ENCODE measurements at regions not wholly inside any gene's neighbourhood (a gene's known extent, or its start where the extent isn't known, plus 50 kb on each side); places are given as distances from the start of the nearest gene placed in this dataset.
"Not testable (repeated sequence)": the region's sequence is repeated elsewhere in the genome, so short reads cannot be mapped to it uniquely, and the experiment has no call there.

DNA sequence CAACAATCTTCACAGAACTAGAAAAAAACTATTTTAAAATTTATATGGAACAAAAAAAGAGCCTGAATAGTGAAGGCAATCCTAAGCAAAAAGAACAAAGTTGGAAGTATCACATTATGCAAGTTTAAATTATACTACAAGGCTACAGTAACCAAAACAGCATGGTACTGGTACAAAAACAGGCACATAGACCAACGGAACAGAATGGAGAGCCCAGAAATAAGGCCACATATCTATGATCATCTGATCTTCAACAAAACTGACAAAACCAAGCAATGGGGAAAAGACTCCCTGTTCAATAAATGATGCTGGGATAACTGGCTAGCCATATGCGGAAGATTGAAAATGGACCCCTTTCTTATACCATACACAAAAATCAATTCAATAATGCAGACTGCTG, 74.4 kb upstream of the RTN4 start:
- ATAC-seq; DNase-seq (ENCODE audit: low spot score): not testable (repeated sequence)

DNA sequence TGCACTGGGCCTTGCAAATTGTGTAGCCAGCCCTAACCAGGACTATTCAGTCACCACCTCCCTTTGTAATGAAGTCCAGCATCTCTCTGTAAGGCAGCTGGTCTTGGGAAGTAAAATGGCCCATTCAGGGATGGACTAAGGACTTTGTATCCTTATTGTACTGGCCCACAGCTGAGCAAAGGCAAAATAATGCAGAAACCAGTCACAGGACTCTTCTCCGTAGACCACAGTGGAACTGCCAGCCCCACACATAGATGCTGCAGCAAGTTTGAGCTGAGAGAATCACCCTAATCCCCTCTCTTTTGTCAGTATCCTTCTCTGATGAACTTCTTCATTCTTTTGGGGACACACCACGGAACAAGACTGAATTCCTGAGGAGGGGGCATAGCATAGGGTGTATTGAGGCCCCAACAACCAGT, 73.6 kb upstream of the RTN4 start:
- DNase-seq (ENCODE audit: low spot score): no peak
- no peak for ATAC-seq

DNA sequence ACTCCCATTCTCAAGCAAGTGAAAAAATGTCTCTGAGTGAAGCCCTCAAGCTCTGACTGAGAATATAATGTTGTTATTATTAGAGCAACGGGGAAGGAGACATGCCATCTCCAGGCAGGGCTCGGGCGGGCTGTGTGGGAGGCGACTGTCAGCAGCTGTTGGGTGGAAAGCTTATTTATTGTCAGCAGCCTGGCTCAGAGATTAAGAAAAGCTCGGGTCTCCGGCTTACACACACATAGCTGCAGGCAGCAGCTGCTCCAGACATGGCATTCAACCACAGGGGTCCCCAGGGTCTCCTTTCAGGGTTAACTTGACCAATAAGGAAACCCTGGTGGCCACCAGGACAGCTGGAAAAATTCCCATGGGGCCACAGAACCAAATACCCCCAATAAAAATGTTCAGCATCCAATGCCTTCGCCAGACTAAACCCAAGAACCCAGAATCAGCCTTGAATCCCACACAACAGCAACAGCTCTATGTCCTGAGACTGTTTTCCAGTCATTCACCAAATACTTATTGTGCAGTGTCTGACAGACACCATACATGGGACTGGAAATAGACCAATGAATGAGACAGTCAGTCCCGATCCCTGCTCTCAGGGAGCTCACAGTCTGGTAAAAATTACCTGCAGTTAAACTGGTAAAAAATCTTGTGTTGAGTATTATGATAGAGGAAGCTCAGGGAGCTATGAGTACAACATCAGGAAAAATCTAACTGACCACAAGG, 70.5 kb upstream of the RTN4 start:
- DNase-seq (ENCODE audit: low spot score) (no peak), ATAC-seq (no peak)

DNA sequence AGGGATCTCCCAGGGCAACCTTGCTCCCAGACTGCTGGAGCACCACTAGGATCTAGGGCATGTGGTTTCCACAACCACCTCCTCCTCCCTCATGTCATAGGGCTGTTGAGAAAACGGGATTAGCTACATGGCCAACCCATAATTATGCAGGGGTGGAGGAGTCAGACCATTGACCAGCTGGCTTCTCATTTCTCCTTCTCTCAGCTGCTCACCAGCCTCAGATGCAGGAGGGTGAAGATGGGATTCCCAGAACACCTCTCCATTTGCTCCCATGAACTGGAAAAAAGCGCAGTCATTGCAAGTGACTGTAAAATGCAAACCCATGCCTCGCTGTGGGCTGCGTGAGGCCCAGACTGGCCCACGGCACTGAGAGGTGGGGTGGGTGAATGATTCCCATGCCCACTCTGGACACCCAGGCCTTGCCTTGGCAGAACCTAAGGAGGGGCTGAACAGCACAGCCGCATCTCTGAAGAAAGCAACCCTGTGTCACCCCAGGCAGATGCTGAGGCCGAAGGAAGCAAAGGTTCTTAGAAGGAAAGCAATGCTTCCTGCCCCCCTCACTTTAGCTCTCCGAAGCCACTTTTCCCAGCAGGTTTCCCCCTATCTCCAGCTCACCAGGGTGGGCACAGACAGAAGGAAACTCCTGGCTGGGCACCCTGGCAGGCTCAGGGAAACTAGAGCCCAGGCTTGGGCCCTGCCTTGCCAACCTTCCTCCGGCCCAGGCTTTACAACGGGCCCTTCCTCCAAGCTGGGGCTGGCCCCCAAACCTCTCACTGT, 69.6 kb upstream of the RTN4 start:
- DNase-seq (ENCODE audit: low spot score) (no peak), ATAC-seq (no peak)

DNA sequence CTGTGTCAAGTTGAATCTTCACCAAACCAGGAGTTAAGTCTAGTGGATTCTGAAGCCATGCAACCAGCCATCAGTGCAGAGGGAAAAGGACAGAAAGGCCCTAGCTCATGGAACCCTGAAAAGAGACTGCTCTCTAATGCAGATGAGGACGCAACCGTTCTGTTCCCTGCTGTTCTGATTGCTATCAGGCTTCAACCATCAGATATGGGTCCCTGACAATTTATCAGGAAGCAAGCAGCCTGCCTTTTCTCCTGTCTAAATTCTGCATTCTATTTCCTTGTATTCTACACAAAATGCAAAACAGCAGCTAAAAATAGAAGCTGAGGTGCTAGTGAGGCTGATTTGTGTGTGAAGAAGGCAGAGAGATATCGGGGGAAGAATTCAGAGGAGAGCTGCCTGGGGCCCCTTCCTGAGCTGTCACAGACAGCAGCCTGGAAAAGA, 68.4 kb upstream of the RTN4 start:
- no peak for ATAC-seq
- DNase-seq (ENCODE audit: low spot score): no peak

DNA sequence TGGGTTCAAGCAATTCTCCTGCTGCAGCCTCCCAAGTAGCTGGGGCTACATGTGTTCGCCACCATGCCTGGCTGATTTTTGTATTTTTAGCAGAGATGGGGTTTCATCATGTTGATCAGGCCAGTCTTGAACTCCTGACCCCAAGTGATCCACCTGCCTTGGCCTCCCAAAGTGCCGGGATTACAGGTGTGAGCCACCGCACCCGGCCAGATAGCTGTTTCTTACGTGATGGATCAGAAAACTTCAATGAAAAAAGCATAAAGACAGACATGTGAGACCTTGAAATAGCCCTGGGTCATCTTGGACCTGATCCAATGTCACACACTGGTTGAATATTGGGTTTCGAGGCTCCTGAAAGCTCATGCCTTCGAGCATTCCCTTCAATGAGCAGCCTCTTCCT, 66.7 kb upstream of the RTN4 start:
- DNase-seq (ENCODE audit: low spot score) (no peak), ATAC-seq (no peak)

DNA sequence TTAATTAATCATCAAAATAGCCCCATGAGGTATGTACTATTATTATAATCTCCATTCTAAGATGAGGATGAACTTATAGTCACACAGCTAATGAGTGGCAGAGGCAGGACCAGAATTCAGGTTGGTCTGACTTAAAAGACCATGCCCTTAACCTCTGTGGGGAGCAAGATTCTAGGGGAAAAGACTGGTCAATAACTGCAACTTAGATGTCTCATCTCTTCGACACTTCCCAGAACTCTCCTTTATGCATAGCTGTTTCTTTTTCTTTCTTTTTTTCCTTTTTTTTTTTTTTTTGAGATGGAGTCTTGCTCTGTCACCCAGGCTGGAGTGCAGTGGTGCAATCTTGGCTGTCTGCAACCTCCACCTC, 66.3 kb upstream of the RTN4 start:
- ATAC-seq: no peak
- DNase-seq (ENCODE audit: low spot score): no peak

DNA sequence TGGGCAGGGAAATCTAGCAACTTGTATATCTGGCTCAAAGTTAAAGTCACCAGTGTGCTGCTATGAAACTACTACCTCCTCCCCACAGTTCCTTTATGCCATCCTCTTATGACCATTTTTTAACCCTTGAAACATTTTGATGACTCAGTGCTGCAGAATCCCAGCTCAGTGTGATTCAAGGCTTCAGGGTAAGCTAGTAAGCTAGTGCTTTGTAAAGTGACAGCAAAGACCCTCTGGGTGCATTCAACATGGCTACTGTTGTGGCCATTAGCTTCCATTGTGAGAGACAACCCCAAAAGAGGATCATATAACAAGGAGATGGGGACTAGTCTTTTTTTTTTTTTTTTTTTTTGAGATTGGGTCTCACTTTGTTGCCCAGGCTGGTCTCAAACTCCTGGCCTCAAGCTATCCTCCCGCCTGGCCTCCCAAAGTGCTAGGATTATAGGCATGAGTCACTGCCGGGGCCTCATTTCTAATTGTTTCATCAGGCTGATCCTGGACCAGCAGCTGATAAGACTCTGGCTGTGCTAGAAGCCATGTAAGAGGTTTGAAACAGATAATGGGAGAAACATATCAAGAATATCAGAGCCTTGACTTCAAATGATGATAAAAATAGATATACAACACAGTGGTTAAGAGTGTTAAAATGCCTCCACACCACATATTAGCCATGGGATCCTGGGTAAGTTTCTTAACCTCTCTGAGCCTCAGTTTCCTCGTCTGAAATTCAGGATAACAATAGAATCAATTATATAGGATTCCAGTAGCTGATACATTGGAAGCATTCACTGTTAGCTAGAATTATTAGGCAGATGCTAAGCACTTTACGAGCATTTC, 65.7 kb upstream of the RTN4 start:
- no peak for ATAC-seq

DNA sequence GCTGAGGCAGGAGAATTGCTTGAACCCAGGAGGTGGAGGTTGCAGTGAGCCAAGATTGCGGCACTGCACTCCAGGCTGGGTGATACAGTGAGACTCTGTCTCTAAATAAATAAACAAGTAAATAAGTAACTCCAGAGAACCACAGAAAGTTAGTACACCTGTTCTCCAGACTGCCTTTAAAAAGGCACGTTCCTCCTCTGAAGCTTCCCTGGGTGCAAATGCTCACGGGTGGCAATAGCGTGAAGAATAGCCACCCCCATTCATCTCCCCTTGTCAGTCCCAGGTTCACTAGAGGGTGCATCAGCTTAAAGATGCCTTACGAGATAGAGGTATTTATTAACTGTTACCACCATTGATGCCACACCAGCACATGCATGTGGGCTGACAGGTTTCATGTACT, 64.3 kb upstream of the RTN4 start:
- ATAC-seq: no peak
- no peak for DNase-seq (ENCODE audit: low spot score)

More for the DNA sequence above, 65.7 kb upstream of the RTN4 start:
- no peak for DNase-seq (ENCODE audit: low spot score)

DNA sequence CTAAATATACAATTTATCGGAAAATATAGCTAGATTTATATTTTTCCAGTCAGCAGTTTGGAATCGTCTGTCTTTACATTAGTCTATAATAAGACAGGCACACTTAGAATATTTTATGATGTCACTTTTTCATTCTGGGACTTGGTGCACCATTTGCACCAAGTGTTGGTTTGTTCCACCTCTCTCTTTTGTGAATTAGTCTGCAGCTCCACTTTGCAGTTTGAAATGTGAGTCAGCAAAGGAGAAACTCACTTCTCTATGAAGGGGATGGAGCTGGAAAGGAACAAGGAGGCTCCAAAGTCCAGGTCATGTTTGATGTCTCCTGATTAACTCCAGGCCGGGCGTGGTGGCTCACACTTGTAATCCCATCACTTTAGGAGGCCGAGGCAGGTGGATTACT, 63.8 kb upstream of the RTN4 start:
- ATAC-seq (no peak), DNase-seq (ENCODE audit: low spot score) (no peak)

DNA sequence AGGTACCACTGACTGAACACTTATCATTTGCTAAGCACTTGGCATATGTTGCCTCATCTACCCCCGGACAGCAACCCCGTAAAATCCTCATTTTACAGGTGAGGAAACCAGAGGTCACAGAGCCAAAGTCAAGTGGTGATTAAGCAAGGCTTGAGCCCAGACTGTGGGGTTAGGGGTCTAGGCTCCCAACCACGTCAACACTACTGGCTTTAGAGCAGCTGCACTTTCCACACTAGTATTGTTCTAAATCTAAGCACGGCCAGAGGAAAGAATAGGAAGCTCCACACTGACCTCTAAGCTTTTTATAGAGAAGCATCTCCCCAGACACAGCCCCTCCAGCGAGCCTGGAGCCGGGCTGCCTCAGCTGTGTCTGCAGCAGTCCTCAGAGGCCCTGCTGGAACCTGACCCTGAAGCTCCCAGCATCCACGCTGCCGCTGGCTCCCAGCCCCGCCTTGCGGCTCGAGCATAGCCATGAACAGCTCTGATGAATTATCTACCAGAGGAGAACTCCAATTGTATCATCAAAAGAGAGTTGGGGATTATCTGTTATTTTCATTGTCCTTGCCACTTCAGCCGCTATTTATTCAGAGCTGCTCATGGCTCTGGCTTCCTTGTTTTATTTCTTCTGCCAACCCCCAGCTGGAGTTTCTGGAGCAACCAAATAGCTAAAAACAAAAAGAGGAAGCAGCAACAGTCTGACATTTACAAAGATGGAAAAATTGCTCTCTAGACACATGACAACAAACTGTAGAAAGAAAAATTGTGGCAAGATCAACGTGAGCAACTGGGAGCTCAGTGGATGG, 62.2 kb upstream of the RTN4 start:
- DNase-seq (ENCODE audit: low spot score) (no peak), ATAC-seq (peak; percentile 45)

DNA sequence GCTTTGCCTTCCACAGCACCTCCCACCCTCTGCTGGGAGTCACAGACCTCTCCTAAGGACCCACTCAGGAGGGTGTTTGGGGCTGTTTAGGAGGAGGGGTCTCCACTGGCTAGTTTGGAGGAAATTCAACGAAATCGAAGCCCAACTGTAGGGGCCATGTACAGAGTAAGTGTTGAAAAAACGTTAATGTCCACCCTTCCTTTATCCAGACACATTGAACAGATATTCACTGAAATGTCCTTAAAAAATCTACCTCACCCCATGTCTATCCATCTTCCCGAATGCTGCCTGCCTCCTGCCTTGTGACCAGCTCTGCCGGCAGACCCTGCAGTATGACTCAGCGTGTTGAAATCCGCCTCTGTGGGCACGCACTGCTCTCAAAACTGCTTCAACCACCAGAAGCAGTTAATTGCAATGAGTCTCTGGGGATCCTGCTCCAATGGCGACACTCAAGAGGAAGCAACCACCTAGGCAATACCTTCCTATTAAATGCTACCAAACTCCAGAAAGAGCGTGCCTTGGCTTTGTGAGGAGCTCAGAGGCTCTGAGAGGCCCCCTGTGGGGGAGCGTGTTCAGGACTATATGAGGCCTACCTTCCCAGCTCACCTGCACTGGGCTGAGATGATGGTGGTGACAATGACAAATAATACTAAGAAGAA, 61.4 kb upstream of the RTN4 start:
- ATAC-seq (peak; percentile 31), DNase-seq (ENCODE audit: low spot score) (no peak)

DNA sequence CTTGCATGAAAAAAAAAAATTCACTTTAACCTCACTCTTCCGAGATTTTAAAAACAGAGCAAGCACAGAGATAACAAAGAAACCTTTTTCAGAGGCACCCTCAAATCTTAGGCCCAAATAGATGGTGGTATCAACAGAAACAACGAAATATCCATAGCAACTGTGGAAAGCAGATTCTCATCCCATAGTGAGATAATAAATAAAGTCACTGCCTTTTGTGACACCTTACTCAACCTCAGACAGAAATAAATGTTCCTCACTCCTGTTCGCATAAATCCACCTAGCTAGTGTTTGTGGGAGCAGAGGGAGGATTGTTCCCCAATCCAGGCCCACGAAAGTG, 60.9 kb upstream of the RTN4 start:
- ATAC-seq: no peak
- no peak for DNase-seq (ENCODE audit: low spot score)

DNA sequence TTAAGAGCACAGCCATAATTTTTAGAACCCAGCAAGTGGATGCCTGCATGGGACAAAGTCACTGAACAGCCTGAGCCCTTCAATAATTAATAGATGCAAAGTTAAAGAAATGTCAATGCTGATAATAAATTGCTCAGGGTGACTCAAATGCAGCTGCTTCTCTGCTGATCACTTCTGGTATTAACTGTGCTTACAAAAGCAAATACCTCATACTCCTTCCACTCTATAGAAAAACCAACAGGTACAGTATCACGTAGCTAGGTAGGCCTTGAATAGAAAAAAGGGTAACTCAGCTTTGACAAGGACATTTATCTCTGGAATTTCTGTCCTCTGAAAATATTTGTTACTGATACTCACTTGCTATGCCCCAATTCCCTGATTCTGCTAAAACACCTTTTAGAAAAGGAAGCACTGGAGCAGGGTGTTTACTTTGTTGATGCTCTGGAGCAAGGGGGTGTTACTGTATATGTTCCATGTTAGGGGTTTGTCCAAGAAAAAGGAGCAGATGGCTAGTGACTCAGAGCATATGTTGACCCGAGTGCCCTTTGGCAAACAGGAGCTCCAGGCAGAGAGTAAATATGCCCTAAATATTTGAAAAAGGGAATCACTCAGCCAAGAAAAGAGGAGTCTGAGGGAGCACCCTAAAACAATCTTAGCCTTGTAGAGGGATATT, 59.1 kb upstream of the RTN4 start:
- no peak for DNase-seq (ENCODE audit: low spot score)
- ATAC-seq: no peak

DNA sequence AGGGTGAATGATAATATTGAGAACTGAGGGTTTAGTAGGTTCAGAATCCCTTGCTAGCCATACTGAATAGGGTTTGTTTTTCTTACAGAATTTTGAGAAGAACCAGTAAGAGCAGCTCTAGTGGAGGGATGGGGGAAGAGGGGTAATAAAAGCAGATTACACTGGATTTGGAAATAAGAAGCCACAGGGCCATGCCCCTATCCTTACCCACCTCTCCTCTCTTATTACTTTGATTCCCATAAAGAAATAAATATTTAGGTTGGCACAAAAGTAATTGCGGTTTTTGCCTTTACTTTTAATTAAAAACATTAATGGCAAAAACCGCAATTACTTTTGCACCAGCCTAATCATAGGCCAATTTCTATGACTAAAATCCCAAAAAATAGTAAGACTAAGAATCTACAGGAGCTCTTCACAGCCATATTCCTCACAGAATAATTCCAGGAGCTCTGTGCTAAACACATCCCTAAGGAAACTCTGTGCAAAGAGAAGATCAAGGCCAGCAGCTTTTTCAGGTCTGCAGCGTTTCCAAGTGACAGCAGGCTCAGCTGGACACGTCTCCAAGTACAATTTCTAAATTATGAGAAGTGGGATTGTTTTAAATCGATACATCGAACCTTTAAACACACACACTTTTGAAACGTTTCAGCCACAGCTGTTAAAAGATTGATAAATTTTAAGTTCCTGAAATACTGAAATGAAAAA, 58.4 kb upstream of the RTN4 start:
- ATAC-seq: no peak
- no peak for DNase-seq (ENCODE audit: low spot score)

DNA sequence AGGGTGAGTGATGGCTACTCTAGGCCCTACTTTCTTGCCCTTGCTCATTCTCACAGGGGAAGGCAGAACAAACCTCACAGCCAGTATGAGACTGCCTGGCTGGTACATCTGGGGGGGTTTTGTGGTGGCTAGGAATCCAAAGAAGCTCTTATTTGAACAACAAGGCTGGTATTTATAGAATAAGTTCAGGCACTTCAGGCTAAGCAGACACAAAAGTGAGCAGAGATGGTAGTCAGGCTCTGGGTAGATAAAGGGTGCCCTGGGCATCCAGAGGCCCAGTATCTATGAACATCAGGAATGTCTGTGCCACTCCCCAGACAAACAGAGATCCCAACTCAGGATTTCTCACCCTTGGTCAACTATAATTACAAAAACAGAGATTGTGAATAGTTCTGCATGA, 57.2 kb upstream of the RTN4 start:
- no peak for DNase-seq (ENCODE audit: low spot score)
- no peak for ATAC-seq

DNA sequence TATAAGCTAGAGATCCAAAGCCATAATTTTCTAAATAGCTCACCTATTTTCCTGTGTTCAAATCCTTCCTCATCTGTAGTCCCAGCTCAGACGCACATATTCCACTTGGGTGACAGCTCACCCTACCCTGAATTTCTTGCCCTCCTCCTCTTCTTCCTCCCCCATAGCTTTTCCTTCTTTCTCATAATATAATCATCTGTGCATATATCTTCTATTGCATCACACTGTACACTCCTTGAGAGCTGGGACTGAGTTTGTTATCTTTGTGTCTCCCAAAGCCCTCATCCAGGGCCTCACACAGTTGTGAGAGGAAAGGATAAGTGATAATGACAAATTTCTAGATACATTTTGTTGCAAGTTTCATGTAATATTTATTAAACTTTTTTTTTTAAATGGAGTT, 55.9 kb upstream of the RTN4 start:
- ATAC-seq (no peak), DNase-seq (ENCODE audit: low spot score) (no peak)

DNA sequence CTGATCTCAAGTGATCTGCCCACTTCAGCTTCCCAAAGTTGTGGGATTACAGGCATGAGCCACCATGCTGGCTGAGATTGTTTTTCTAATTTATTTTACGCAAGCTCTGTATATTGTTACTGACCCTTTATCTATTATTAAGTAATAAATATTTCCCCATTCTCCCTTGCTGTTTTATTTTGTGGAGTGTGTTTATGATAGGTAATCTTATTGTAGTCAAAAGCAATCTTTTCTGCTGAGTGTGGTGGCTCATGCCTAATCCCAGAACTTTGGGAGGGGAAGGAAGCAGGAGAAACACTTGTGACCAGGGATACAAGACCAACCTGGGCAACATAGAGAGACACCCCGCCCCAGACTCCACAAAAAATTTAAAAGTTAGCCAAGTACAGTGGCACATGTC, 55.2 kb upstream of the RTN4 start:
- ATAC-seq (no peak), DNase-seq (ENCODE audit: low spot score) (no peak)

DNA sequence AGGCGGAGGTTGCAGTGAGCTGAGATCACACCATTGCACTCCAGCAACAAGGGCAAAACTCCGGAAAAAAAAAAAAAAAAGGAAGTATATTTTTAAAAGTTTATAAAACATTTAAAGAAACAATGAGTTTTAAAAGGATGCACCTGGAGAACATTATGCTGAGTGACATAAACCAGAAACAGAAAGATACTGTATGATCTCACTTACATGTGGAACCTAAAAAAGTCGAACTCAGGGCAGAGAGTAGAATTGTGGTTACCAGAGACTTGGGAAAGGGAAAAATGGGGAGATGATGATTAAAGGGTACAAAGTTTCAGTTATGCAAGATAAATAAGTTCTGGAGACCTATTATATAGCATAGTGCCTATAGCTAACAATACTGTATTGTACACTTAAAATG, 52.8 kb upstream of the RTN4 start:
- DNase-seq (ENCODE audit: low spot score) (no peak), ATAC-seq (no peak)

Measured in left lobe of liver (tissue), 2 donors.